ENCODE measurements at regions not wholly inside any gene's neighbourhood (a gene's known extent, or its start where the extent isn't known, plus 50 kb on each side); places are given as distances from the start of the nearest gene placed in this dataset.
A peak's percentile ranks its signal among the peaks of the same experiment; 100 is the strongest.

- TF ChIP-seq TBP (CRISPR knock-in tag; IDR thresholded peaks at IDR 0.05) (no peak), ZNF30 (CRISPR knock-in tag; IDR thresholded peaks at IDR 0.05) (no peak), CBX1 (IDR thresholded peaks at IDR 0.05; ENCODE audit: low read depth) (no peak), ZBTB49 (CRISPR knock-in tag; IDR thresholded peaks at IDR 0.05; ENCODE audit: borderline replicate concordance) (no peak), EP300 (IDR thresholded peaks at IDR 0.05; ENCODE audit: low read depth in 2 of 2, low read length in 2 of 2) (peak in 1 of 2 experiments; percentile 17; a peak in 1 of 4 replicates), EP300 (CRISPR knock-in tag; IDR thresholded peaks at IDR 0.05; ENCODE audit: borderline replicate concordance) (no peak), SUZ12 (IDR thresholded peaks at IDR 0.05; ENCODE audit: low read depth, low read length) (no peak), FOXA1 (IDR thresholded peaks at IDR 0.05) (no peak), FOXA1 (CRISPR knock-in tag; IDR thresholded peaks at IDR 0.05) (no peak), ZBTB2 (CRISPR knock-in tag; IDR thresholded peaks at IDR 0.05; ENCODE audit: low read depth) (no peak), MLLT10 (CRISPR knock-in tag; IDR thresholded peaks at IDR 0.05) (no peak), WIZ (CRISPR knock-in tag; IDR thresholded peaks at IDR 0.05) (0 out of 2 replicates have a peak, but pooled peaks have one; percentile 44), HES4 (CRISPR knock-in tag; IDR thresholded peaks at IDR 0.05; ENCODE audit: borderline replicate concordance) (no peak), ZNF615 (CRISPR knock-in tag; IDR thresholded peaks at IDR 0.05; ENCODE audit: borderline replicate concordance) (no peak), ZNF468 (CRISPR knock-in tag; IDR thresholded peaks at IDR 0.05) (no peak), ELF3 (CRISPR knock-in tag; IDR thresholded peaks at IDR 0.05) (peak; percentile 55; the same call in 1 of the 2 replicates), PAX8 (CRISPR knock-in tag; IDR thresholded peaks at IDR 0.05; ENCODE audit: borderline replicate concordance) (no peak), ZNF501 (CRISPR knock-in tag; IDR thresholded peaks at IDR 0.05) (no peak), ZBTB43 (CRISPR knock-in tag; conservative IDR thresholded peaks at IDR 0.05) (no peak), DPF2 (CRISPR knock-in tag; IDR thresholded peaks at IDR 0.05; ENCODE audit: borderline replicate concordance, low read depth) (no peak), HOXA3 (CRISPR knock-in tag; IDR thresholded peaks at IDR 0.05) (no peak), FOXK1 (CRISPR knock-in tag; IDR thresholded peaks at IDR 0.05; ENCODE audit: borderline replicate concordance, low read depth) (no peak), TSC22D2 (CRISPR knock-in tag; IDR thresholded peaks at IDR 0.05; ENCODE audit: borderline replicate concordance) (no peak), HOXA5 (CRISPR knock-in tag; IDR thresholded peaks at IDR 0.05) (0 out of 2 replicates have a peak, but pooled peaks have one; percentile 36), MAX (IDR thresholded peaks at IDR 0.05) (no peak)
These were observed 145.3 kb upstream of the STXBP5 start (continued) for GRCh38 chr6:147058786-147059385.
